Colonic mucosa (tissue), 4 donors: ENCODE measurements at regions not wholly inside any gene's neighbourhood (a gene's known extent, or its start where the extent isn't known, plus 50 kb on each side); places are given as distances from the start of the nearest gene placed in this dataset.
"Not testable (repeated sequence)": the region's sequence is repeated elsewhere in the genome, so short reads cannot be mapped to it uniquely, and the experiment has no call there.

Experiments
- DNase-seq: peaks from one replicate; pipeline ENCODE4 v3.0.0-alpha.2; 2020
- H3K27ac ChIP-seq: fragments of 200-600 bp; one replicate; pipeline ENCODE4 v1.8.0; 2021
- H3K27me3 ChIP-seq: fragments of 200-600 bp; one replicate; pipeline ENCODE4 v1.8.0; 2021
- H3K36me3 ChIP-seq: fragments of 200-600 bp; one replicate; pipeline ENCODE4 v1.8.0; 2021
- H3K4me1 ChIP-seq: fragments of 200-600 bp; one replicate; pipeline ENCODE4 v1.8.0; 2021; ENCODE audit warnings: mild to moderate bottlenecking
- H3K4me3 ChIP-seq: fragments of 200-600 bp; one replicate; pipeline ENCODE4 v1.8.0; 2021
- H3K9ac ChIP-seq, 2 donors: one replicate each; pipeline ENCODE4 v1.7.0; 2013; ENCODE audit warnings: control low read depth in 2 of 2, low read depth in 2 of 2, low read length in 2 of 2
- H3K9me3 ChIP-seq: fragments of 200-600 bp; one replicate; pipeline ENCODE4 v1.8.0; 2021
- intact Hi-C: fragments of 100-400 bp; cut with DNase I; formaldehyde crosslinking; loops from one replicate; pipeline ENCODE4 v1.14.1; 2022
- TF ChIP-seq, protein P1 (sequence below): fragments of 200-600 bp; IDR thresholded peaks from one replicate; pipeline ENCODE4 v1.8.0; 2022; ENCODE audit warnings: antibody characterized with exemption, mild to moderate bottlenecking
- donor health status: healthy.
- donor health status: DM: no; HTN: no; CAD: no.
- donor health status: DM: no; HTN: no; CAD: no.

DNA sequence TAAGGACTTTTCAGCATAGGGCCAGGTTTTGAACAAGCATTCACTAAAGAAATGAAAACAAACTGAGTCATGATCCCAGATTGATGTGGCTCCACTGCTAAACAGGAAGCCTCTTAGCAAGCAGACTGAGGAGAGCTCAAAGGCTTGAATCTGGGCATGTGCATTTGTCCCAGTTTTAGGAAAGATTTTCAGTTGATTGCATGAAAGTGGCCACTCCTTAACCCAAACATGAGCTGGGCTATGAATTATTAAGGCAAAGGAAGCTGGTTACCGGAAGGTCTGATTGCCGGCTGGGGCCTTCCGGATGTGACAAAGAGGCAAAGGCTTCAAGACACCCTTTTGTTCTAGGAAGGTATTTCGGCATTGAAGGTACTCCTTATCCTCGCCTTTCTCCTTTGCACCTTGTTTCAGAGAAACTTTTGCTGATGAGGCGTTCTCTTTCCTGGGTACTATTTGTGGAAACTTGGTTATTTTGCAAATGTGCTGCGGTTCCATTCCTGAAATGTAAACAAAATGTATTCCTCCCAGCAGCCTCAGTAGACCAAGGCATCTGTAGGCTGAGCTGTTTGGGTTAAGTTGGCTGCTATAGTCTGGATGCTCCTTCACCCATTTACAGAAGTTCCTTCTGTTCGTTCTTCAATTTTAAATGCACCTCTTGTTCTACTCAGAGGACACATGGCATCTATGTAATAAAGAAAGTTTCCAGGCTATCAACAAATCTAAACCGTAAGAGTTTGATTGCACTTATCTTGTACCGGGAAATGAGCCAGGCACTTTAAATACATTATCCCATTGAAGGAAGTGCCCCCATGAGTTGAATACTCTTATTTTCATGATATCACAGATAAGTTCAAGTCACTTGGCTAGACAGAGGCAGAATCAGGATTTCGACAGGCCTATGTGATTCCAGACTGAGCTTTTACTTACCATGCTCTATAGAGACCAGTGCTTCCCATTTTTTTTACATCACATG, 115.6 kb upstream of the METAP2 start:
- TF ChIP-seq, protein P1, sequence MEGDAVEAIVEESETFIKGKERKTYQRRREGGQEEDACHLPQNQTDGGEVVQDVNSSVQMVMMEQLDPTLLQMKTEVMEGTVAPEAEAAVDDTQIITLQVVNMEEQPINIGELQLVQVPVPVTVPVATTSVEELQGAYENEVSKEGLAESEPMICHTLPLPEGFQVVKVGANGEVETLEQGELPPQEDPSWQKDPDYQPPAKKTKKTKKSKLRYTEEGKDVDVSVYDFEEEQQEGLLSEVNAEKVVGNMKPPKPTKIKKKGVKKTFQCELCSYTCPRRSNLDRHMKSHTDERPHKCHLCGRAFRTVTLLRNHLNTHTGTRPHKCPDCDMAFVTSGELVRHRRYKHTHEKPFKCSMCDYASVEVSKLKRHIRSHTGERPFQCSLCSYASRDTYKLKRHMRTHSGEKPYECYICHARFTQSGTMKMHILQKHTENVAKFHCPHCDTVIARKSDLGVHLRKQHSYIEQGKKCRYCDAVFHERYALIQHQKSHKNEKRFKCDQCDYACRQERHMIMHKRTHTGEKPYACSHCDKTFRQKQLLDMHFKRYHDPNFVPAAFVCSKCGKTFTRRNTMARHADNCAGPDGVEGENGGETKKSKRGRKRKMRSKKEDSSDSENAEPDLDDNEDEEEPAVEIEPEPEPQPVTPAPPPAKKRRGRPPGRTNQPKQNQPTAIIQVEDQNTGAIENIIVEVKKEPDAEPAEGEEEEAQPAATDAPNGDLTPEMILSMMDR, result no peak
- Histone ChIP-seq H3K9ac (no peak overlapping the region), H3K27me3 (no peaks in the 10 kb centered on the region), H3K4me1 (no peaks in the 10 kb centered on the region), H3K27ac (no peak overlapping the region), H3K4me3 (no peak overlapping the region), H3K36me3 (no peaks in the 10 kb centered on the region), H3K9me3 (no peaks in the 10 kb centered on the region)
- DNase-seq, result no peak
- intact Hi-C loops, result no loop called here

DNA sequence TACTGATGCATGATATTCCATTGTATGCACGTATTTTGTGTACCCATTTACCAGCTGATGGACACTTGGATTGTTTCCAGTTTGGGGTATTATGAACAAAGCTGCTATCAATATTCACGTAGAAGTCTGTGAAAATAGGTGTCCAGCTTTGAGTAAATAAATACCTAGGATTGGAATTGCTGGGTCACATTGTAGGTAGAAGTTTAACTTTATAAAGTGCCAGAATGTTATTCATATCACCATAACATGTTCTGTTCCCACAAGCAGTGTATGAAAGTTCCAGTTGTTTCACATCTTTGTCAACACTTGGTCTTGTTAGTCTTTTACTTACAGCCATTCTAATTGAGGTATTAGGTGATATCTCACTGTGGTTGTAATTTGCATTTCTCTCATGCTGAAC, 108.0 kb upstream of the METAP2 start:
- TF ChIP-seq, protein P1, result no peak
- no peaks in the 10 kb centered on the region for H3K27me3 ChIP-seq
- no peak overlapping the region for H3K27ac ChIP-seq
- H3K36me3 ChIP-seq, result no peaks in the 10 kb centered on the region
- intact Hi-C loops, result no loop called here
- H3K9ac ChIP-seq, result no peak overlapping the region
- no peak for DNase-seq
- H3K4me3 ChIP-seq, result no peak overlapping the region
- no peaks in the 10 kb centered on the region for H3K4me1 ChIP-seq
- no peaks in the 10 kb centered on the region for H3K9me3 ChIP-seq

DNA sequence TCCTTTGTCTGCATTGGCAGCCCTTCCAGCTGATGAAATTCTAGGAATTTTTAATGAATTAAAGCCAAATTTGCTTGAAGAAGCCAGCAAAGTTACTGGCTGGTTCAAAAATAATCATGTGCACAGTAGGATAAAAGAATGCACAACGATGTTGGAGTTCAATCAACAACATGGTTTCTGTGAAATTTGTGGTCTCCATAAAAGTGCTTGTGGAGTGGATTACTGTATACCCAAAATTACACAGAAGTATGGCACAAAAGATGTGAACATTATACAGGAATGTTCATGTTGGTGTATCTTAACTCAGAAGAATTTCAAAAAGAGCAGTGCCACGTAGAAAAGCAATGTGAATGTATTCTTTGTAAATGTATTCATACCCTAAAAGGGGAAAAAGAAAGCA, 105.0 kb upstream of the METAP2 start:
- TF ChIP-seq, protein P1, result no peak
- Histone ChIP-seq H3K4me1 (no peaks in the 10 kb centered on the region), H3K4me3 (no peak overlapping the region), H3K9me3 (no peaks in the 10 kb centered on the region), H3K27me3 (no peaks in the 10 kb centered on the region), H3K36me3 (no peaks in the 10 kb centered on the region), H3K9ac (no peak overlapping the region), H3K27ac (no peak overlapping the region)
- intact Hi-C loops, result no loop called here
- no peak for DNase-seq

DNA sequence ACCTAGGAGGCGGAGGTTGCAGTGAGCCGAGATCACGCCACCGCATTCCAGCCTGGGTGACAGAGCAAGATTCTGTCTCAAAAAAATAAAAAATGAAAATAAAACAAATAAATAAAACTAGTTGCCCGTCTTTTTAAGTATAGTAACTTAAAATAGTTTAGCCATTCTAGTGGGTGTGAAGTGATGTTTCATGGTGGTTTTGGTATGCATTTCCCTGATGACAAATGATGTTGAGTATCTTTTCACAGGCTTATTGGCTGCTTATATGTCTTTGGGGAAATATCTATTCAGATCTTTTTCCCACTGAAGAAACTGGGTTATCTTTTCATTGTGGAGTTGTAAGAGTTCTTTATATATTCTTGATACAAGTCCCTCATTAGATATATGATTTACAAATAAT, 102.4 kb upstream of the METAP2 start:
- Histone ChIP-seq H3K9me3 (no peaks in the 10 kb centered on the region), H3K4me3 (no peak overlapping the region), H3K4me1 (no peaks in the 10 kb centered on the region), H3K36me3 (no peaks in the 10 kb centered on the region), H3K9ac (no peak overlapping the region), H3K27me3 (no peaks in the 10 kb centered on the region), H3K27ac (no peak overlapping the region)
- DNase-seq, result no peak
- intact Hi-C loops, result no loop called here
- TF ChIP-seq, protein P1, result no peak

DNA sequence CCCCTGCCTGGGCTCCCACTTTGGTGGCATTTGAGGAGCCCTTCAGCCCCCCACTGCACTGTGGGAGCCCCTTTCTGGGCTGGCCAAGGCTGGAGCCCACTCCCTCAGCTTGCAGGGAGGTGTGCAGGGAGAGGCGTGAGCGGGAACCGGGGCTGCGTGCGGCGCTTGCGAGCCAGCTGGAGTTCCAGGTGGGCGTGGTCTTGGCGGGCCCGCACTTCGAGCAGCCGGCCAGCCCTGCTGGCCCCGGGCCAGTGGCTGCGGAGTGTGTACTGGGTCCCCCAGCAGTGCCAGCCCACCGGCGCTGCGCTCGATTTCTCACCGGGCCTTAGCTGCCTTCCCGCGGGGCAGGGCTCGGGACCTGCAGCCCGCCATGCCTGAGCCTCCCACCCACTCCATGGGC, 94.5 kb upstream of the METAP2 start:
- intact Hi-C loops, DNase-seq, H3K36me3 ChIP-seq, H3K27ac ChIP-seq, H3K4me1 ChIP-seq, H3K27me3 ChIP-seq, H3K9me3 ChIP-seq, H3K4me3 ChIP-seq, H3K9ac ChIP-seq: not testable (repeated sequence)

DNA sequence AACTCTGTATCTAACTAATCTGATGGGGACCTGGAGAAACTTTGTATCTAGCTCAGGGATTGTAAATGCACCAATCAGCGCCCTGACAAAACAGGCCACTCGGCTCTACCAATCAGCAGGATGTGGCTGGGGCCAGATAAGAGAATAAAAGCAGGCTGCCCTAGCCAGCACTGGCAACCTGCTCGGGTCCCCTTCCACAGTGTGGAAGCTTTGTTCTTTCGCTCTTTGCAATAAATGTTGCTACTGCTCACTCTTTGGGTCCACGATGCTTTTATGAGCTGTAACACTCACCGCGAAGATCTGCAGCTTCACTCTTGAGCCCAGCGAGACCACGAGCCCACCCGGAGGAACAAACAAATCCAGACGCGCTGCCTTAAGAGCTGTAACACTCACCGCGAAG, 93.6 kb upstream of the METAP2 start:
- intact Hi-C loops, H3K27ac ChIP-seq, H3K9me3 ChIP-seq, H3K9ac ChIP-seq, H3K36me3 ChIP-seq, H3K4me1 ChIP-seq, H3K27me3 ChIP-seq, H3K4me3 ChIP-seq, DNase-seq: not testable (repeated sequence)
